Ectodermal cell (in vitro differentiated cells): ENCODE measurements at regions not wholly inside any gene's neighbourhood (a gene's known extent, or its start where the extent isn't known, plus 50 kb on each side); places are given as distances from the start of the nearest gene placed in this dataset.

Experiments used
- H3K27ac ChIP-seq: 2 replicates; pipeline ENCODE4 v1.7.0; 2013; ENCODE audit warnings: mild to moderate bottlenecking, low read depth, low read length; ENCODE audit not compliant: insufficient read depth, poor library complexity, severe bottlenecking
- H3K27me3 ChIP-seq: 2 replicates; pipeline ENCODE4 v1.7.0; 2013; ENCODE audit warnings: mild to moderate bottlenecking, low read length; ENCODE audit not compliant: insufficient read depth, control insufficient read depth, poor library complexity, severe bottlenecking
- H3K36me3 ChIP-seq: one replicate; pipeline ENCODE4 v1.7.0; 2013; ENCODE audit warnings: low read length; ENCODE audit not compliant: control insufficient read depth, insufficient read depth
- H3K4me1 ChIP-seq: one replicate; pipeline ENCODE4 v1.7.0; 2013; ENCODE audit warnings: low read length; ENCODE audit not compliant: control insufficient read depth, insufficient read depth
- H3K4me3 ChIP-seq: 2 replicates; pipeline ENCODE4 v1.7.0; 2013; ENCODE audit warnings: low read depth, low read length, control low read depth; ENCODE audit not compliant: insufficient read depth
- H3K9me3 ChIP-seq: 2 replicates; pipeline ENCODE4 v1.7.0; 2013; ENCODE audit warnings: mild to moderate bottlenecking, low read length, moderate library complexity; ENCODE audit not compliant: control insufficient read depth
- WGBS, 2 experiments: methylation state at CpG; one replicate each; pipeline ENCODE4 v1.1.7; 2013; ENCODE audit warnings: missing lambda C conversion rate in 2 of 2; 5-methylcytosine and 5-hydroxymethylcytosine counted together

GRCh38 chr1:234918961-234919761 lies 209.5 kb downstream of the TOMM20 start:
- no peaks in the 10 kb centered on the region for H3K9me3 ChIP-seq
- H3K27ac ChIP-seq: no peak overlapping the region
- 92 to 93% methylated on average over 15 of the region's 15 CpGs for WGBS, 2 experiments
- no peaks in the 10 kb centered on the region for H3K27me3 ChIP-seq
- H3K4me1 ChIP-seq: peaks cover 13% of the 10 kb centered on the region
- H3K36me3 ChIP-seq: no peaks in the 10 kb centered on the region
- no peak overlapping the region for H3K4me3 ChIP-seq

- peaks cover 14% of the 10 kb centered on the region for H3K4me1 ChIP-seq
- no peaks in the 10 kb centered on the region for H3K9me3 ChIP-seq
- WGBS, 2 experiments: 76 to 77% methylated on average over 17 of the region's 17 CpGs
- H3K36me3 ChIP-seq: no peaks in the 10 kb centered on the region
- no peak overlapping the region for H3K27ac ChIP-seq
- no peak overlapping the region for H3K4me3 ChIP-seq
- no peaks in the 10 kb centered on the region for H3K27me3 ChIP-seq
These were observed 210.3 kb downstream of the TOMM20 start for GRCh38 chr1:234918181-234918841.

DNA sequence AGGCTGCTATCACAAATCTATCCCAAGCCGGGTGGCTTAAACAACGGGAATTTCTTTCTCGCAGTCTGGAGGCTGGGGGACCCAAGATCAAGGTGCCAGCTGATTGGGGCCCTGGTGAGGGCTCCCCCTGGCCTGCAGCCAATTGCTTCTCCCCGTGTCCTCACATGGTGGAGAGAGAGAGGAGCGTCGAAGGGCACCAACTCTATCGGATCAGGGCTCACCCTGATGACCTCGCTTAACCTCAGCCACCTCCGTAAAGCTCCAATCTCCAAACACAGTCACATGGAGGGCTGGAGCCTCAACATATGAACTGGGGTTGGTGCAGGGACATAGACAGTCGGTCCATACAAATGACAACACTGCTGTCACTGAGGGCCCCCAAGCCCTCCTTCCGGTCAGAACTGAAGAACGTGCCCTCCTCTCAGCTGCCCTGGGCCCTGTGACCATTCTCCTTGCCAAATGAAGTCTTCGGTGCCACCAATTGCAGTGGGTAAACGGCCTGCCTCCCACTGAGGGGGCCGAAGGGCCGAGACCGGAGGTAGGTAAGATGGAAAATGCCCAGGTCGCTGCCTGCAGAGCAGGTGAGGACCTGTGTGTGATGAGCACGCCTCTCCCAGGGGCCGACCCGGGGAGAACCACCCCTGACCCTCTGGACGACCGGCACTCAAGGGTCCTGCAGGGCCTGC lies 211.0 kb downstream of the TOMM20 start:
- H3K9me3 ChIP-seq: no peaks in the 10 kb centered on the region
- H3K27ac ChIP-seq: no peak overlapping the region
- 93 to 95% methylated on average over 23 of the region's 23 CpGs for WGBS, 2 experiments
- H3K36me3 ChIP-seq: no peaks in the 10 kb centered on the region
- H3K4me1 ChIP-seq: peaks cover 20% of the 10 kb centered on the region
- no peaks in the 10 kb centered on the region for H3K27me3 ChIP-seq
- H3K4me3 ChIP-seq: no peak overlapping the region

DNA sequence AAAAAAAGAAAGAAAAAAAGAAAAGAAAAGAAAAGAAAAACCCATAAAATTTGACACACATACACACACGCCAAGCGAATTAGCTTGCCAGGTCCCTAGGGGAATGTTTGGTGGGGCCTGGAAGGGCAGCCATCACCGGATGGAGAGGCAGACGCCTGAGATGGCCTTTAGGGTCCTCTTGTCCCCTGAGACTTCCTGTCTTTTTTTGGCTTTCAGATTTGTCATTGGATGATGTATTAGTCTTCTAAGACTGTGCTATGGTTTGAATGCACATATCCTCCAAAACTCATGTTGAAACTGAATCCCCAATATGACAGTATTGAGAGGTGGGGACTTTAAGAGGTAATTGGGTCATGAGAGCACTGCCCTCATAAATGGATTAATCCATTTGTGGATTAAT lies 211.8 kb downstream of the TOMM20 start:
- 85 to 100% methylated on average over 4 of the region's 4 CpGs for WGBS, 2 experiments
- Histone ChIP-seq H3K27ac (no peak overlapping the region), H3K4me3 (no peak overlapping the region), H3K4me1 (peaks cover 24% of the 10 kb centered on the region), H3K27me3 (no peaks in the 10 kb centered on the region), H3K36me3 (no peaks in the 10 kb centered on the region), H3K9me3 (no peaks in the 10 kb centered on the region)

- no peaks in the 10 kb centered on the region for H3K36me3 ChIP-seq
- H3K4me1 ChIP-seq: peaks cover 28% of the 10 kb centered on the region
- WGBS, 2 experiments: 89 to 91% methylated on average over 16 of the region's 16 CpGs
- H3K9me3 ChIP-seq: no peaks in the 10 kb centered on the region
- H3K27me3 ChIP-seq: no peaks in the 10 kb centered on the region
- H3K4me3 ChIP-seq: no peak overlapping the region
- H3K27ac ChIP-seq: no peak overlapping the region
These were observed 212.5 kb downstream of the TOMM20 start for GRCh38 chr1:234915924-234916675.

GRCh38 chr1:234914606-234915290 lies 213.9 kb downstream of the TOMM20 start:
- Histone ChIP-seq H3K27ac (no peak overlapping the region), H3K27me3 (no peaks in the 10 kb centered on the region), H3K4me1 (peaks cover 28% of the 10 kb centered on the region), H3K9me3 (no peaks in the 10 kb centered on the region), H3K36me3 (no peaks in the 10 kb centered on the region), H3K4me3 (no peak overlapping the region)
- 96% methylated on average over 12 of the region's 12 CpGs for WGBS, 2 experiments

GRCh38 chr1:234913771-234914170 lies 214.9 kb downstream of the TOMM20 start:
- Histone ChIP-seq H3K9me3 (no peaks in the 10 kb centered on the region), H3K4me1 (peaks cover 23% of the 10 kb centered on the region), H3K27me3 (no peaks in the 10 kb centered on the region), H3K27ac (no peak overlapping the region), H3K36me3 (no peaks in the 10 kb centered on the region), H3K4me3 (no peak overlapping the region)
- 47 to 52% methylated on average over 11 of the region's 11 CpGs for WGBS, 2 experiments

GRCh38 chr1:234913278-234913649 lies 215.4 kb downstream of the TOMM20 start:
- WGBS, 2 experiments: 67 to 78% methylated on average over 8 of the region's 8 CpGs
- Histone ChIP-seq H3K27me3 (no peaks in the 10 kb centered on the region), H3K9me3 (no peaks in the 10 kb centered on the region), H3K27ac (no peak overlapping the region), H3K4me3 (no peak overlapping the region), H3K36me3 (no peaks in the 10 kb centered on the region), H3K4me1 (peaks cover 18% of the 10 kb centered on the region)

- Histone ChIP-seq H3K27me3 (no peaks in the 10 kb centered on the region), H3K27ac (no peak overlapping the region), H3K9me3 (no peaks in the 10 kb centered on the region), H3K4me3 (no peak overlapping the region), H3K36me3 (no peaks in the 10 kb centered on the region), H3K4me1 (peaks cover 15% of the 10 kb centered on the region)
- 77 to 80% methylated on average over 9 of the region's 9 CpGs for WGBS, 2 experiments
These were observed 215.9 kb downstream of the TOMM20 start for GRCh38 chr1:234912548-234913277.
